ENCODE measurements at regions not wholly inside any gene's neighbourhood (a gene's known extent, or its start where the extent isn't known, plus 50 kb on each side); places are given as distances from the start of the nearest gene placed in this dataset.
"Not testable (repeated sequence)": the region's sequence is repeated elsewhere in the genome, so short reads cannot be mapped to it uniquely, and the experiment has no call there.

DNA sequence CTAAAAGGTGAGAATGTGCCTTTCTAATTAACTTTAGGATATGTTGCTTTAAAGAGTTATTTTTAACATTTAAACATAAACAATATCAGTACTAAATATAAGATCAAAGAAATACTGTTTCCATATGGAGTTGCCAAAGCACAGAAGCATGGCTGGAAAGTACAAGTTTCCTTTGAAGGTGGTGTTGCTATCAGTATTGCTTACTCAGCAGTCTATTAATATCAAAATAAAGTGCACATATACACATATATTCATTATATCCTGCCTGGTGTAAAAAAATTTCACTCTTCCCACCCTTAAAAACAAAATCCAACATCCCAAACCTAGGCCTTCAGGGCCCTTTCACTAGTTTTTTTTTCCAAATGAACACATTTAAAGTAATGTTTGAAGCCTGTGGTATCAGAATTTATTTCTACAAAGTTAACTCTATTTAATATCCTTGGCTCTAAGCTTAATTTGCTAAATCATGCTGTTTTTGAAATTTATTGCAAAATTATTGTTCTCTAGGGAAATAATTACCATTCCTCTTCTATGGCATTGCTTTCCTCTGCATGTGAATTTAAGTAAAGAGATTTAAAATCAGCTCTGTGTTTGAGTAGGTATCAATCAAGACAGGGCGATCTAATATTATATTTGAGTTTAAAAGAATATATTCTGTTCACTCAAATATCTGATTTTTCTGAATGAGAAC lies 192.7 kb upstream of the MEIS1 start:
- no peak for DNase-seq

DNA sequence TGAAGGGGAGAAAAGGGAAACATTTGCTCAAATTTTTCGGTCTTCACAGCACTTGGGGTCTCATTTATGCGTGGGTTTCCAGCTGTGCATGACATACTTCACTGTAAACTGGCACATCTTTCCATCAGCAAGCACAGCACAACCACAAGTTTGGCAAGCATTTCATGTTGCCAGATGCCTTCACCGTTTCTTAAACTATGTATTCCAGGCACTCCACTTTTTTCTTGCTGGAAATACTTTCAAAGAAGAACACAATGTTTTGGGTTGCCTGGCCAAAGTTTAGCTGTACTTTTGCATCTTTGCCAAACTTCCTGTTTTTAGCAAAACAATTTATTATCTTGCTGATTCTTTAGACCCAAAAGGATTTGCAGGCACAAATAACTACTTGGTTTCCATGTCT lies 194.6 kb upstream of the MEIS1 start:
- DNase-seq = no peak

DNA sequence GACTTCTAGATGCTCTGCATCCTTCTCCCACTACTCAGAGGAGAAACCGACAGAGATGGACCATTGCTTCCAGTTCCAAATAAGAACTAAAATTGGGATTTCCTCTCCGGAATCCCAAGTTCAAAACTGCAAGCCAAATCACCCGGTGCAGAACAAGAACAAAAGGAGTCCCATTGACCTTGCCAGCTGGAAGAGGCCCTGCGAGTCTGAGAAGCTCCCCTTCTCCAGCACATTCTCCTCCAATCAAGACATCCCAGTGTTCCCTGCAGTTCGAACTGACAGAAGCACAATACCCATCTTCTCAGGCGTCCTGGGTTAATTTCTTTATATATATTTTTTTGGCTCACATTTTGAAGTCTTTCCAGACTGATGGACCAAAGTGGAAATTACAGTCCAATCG lies 195.3 kb upstream of the MEIS1 start:
- DNase-seq = no peak

DNA sequence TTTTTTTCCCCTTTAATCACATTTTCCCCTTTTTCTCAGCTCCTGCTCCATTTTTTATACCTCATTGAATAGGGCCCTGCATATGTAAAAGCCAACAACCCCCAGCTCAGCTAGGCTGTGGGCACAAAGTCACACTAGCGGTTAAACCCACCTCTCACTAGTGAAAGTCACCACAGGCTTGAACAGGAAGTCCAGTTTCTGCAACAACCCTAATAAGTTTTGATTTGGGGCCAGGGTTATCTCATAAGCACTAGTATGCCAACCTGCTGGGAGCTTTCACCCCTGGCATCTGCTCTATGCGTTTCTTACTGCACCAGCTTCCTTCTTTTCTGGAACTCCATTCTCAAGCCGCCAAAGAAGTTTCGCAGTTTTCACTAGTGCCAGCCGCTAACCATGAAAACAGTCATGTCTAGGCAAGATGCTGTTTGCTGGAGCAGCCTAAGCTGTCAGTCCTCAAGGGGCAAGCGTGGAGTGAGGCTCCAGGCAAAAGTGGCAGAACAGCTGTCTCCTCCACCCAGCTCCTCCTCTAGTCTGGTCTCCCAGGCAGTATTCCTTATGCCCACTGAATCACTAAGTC lies 197.0 kb upstream of the MEIS1 start:
- no peak for DNase-seq

DNA sequence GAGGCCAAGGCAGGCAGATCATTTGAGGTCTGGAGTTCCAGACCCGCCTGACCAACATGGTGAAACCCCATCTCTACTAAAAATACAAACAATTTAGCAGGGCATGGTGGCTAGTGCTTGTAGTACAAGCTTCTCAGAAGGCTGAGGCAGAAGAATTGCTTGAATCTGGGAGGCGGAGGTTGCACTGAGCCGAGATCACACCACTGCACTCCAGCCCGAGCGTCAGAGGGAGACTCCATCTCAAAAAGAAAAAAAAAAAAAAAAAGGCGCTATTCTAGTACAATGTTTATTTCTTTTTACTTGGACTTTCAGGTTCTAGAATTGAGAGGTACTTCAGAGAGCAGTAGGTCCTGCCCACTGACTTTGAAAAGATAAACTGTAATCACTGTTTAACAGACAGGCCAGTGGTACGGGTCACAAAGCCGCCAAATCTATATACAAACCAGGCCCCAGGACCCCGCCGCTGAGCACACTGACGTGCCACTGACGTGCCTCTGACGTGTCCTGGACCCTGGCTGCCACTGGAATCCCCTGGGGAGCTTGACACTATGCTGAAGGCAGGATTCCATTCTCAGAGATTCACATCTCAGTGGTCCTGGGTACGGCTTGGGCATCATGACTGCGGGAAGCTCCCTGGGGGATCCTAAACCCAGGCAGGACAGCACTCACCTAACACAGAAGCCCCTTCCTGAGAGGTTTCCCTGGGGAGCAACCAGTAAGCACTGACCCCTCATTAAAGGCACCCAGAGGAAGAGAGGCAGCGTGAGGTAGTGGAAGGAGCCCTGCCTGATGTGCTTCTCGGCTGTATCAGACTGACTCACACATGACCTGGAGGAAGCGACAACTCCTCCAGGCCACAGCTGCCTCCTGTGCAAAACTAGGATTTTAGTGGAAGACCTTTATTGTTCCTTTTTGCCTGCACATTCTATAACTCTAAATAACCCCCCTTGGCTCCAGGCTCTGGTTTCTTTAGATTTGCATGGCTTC lies 197.8 kb upstream of the MEIS1 start:
- no peak for DNase-seq

DNA sequence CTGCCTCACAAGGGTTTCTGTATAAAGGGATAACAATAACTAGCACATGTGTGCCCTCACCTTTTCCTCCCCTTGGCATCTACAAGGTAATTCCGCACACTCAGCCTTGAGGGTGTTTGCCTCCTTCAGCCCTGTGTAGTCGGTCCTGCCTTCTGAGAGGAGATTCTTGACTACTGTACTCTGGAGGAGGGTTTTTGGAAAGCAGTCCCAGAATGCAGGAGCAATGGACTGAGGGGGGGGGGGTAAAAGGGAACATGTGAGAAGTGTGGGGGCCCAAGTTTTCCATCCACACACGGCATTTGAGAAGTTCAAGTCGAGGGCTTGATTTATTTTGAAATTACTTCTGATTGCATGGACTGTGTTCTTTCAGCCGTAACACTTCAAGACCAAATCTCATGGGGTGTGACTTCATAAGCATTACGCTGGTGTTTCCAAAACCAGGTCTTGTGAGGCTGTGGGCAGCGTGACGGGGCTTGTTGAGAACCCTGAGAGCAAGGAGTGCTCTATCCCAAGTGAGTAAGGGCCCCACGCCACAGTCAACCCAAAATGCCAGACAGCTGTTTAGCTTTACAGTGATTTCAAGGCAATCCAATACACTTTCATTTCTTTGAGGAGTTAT lies 198.7 kb upstream of the MEIS1 start:
- DNase-seq = no peak

DNA sequence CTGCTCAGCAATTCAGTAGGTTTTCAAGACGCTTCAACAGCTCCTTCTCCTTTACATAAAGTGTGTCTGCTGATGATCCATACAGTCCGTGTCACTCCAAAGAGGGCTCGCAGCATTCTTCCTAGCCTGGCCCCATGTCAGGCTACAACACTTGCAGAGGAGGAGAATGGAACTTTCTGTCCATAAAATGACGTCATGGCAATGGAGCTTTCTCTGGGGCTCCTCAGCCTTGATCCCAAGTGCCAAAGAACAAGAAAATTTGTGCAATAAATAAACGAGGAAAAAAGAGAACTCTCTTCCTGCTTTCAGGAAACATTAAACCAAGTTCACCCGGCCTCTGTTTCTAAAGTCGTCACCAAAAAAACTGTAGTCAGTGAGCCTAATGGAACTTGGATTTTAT lies 199.5 kb upstream of the MEIS1 start:
- DNase-seq = no peak

DNA sequence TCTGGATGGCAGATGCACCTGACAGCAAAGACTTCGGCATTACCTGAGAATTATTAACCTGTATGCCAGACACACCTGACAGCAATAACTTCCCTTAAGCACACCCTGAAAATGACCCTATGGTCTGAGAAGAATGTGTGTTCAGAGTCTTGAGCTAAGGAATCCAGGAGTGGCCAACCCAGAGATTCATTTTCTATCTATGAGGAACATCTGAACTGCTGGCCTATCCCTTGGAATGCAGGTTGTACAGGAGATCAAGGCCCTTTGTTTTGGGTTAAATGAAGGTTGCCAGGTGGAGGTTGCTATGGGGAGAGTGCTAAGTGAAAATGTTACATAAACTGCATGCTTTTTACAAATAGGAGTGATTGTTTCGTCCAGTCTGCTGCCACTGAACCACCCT lies 200.9 kb upstream of the MEIS1 start:
- no peak for DNase-seq

DNA sequence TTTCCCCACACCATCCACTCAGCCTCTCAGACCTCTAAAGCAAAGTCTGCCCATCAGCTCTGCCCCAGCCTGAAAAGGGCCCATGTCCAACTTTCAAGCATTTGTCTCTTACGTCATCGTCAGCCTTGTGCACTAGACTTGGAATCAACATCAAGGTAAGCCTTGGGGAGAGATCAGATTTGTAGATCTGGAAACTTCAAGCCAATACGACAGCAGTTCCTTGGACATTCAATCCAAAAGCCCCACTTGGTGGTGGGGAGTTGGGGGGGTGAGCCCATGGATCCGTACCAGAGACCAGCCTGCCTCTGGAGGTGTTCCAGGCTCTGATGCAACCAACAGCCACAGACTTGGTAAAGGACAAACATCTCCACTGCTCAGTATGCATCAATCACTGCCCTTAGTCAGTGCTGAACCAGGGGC lies 206.8 kb upstream of the MEIS1 start:
- DNase-seq = no peak

DNA sequence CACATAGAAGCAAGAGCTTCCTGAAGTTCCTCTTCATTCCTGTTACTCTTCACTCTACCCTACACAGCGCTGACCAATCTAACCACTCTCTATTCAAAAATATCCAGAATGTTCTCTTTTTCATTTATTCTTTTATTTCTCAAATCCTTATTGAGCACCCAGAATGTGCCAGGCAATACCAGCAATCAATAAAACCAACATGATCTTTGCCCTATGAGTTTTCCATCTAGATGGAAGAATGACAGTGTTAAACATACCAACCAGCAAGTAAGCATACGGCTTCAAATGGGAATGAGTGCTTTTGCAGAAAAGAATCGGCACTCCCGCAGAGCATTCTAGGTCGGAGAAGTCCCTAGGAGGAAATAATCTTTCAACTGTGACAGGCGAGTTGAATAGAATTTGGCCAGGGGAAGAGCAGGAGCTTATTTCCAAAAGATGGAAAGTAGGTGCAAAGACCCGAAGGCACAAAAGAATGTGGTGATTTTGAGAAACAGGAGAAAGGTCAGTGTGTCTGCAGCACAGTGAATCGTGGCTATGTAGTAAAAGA lies 217.8 kb upstream of the MEIS1 start:
- DNase-seq = no peak

DNA sequence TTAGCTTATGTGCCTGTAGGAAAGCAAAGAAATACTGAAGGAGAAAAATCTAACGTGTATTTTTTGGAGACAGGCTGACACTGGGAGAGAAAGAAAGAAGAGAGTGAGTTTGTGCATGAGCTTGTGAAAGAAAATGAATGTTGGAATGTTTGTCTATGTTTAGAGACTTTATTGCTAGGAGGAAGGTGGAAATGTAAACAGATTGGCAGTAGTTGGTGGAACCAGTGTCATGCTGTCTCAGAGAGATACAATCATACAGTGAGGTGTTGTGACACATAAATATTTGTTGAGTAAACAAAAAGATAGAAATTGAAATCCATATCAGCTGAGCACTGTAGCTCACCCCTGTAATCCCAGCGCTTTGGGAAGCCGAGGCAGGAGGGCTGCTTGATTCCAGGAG lies 222.2 kb upstream of the MEIS1 start:
- no peak for DNase-seq

DNA sequence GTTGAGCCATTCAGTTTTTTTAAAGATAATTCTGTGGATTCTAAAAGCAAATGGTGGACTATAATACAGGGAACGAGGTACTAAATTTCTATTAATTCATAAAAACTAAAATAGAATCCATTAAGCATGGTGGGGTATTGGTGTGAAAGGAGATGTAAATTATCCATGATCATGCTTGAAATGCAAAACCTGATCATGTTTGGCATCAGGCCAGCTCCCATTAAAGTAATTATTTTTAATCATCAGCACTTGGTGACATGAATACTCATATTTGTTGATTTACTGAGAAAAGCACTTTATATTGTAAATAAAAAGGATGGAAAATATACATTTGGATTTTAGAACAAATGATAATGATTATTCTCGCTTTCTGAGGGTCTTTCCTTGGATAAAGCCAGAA lies 232.3 kb upstream of the MEIS1 start:
- no peak for DNase-seq

DNA sequence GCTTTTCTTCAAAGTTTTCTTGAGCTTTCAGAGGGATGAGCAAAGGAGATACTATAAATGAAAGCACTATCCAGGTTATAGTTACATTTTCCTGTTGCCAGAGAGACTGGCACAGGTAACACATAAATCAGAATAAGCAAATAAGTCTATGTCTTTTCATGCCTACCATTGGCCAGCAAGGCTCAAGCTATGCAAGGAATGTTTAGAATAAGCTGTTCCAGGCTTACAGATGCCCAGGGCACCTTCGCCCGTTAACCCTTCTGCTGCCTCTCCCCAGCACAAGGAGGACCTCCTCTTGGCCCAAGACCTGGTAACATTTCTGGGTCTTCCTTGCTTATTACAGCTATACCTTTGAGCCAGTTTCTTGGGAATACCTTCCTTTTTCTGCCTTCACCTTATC lies 233.7 kb upstream of the MEIS1 start:
- no peak for DNase-seq

DNA sequence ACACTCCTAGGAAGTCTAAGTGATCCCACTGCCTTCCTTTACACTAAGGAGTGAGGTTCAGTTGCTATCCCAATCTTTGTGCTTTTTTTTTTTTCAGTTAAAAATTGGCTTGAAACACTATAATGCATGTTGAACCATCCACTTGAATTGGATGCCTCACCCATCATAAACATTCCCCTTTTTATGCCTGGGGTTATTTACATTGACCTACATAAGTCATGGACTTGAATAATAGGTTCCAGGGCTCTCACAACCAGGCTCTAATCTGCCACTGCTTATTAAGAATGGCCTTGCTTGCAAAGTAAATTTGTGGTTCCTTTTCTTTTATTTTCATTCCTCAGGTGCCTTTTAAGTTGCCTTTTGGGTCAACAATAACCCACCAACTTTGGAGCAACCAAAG lies 236.1 kb upstream of the MEIS1 start:
- no peak for DNase-seq

DNA sequence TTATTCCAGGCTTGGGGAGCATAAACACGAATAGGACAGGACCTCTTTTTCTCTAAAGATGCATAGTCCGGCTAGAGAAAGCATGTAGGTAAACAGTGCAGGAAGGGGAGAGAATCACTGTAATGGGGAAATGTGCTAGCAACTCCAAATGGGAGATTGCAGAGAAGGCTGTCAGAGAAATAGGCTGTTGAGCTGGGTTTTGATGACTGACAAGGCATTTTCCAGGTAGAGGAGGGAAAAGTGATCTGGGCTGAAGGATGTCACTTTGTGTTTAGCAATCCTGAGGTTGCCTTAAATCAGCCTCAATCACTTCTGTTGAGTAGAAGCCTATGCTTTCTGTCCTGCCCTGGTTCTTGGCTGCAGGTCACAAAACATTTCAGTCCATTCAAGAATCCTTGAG lies 242.0 kb upstream of the MEIS1 start:
- DNase-seq = no peak

DNA sequence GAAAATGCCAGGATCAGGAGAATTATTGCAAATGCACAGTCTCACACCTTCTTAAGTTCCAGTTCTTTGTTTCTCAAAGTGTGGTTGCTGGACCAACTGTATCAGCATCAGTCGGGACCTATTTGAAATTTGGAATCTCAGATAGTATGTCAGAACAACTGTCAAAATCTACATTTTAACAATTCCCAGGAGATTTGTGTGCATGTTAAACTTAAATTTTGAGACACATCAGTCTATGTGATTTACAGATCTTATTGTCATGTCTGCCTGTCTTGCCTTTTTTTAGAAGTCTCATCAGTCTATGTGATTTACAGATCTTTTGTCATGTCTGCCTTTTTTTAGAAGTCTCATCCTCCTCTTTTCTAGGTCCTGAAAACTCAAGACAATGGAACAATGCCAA lies 243.6 kb upstream of the MEIS1 start:
- DNase-seq = no peak

DNA sequence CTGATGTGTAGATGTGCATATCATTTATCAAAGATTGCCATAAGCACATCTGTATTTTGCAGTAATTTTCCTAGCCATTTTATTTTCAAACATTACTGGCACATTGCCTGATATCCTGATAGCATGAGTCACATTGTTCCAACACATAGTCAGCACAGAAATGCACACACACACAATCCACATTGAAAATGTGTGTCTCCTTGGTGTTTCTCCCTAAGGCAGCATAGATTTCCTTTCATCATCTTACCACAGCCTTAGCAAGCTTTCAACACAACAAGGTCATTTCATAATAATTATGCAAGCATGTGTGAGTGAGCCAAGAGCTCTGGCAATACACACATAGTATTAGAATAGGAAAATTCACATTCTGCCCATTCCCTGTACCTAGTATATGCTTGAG lies 245.4 kb upstream of the MEIS1 start:
- DNase-seq = no peak

DNA sequence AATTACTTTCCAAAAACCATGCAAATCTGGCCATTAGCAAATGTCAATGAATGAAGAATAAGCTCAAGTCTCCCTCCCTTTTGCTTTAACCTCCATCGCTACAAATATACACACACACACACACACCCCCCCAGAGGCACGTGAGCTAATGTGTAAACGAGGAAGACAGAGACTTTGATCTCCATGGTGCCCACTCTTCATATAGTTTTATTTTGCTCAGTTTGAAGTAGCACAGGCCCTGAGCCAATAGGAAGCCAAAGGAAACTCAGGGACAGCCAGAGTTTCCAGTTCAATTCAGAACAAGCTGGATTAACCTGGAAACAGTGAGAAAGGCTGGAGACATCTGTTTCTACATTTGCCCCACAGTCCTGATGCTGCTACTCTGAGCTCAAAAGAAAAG lies 248.4 kb upstream of the MEIS1 start:
- no peak for DNase-seq

DNA sequence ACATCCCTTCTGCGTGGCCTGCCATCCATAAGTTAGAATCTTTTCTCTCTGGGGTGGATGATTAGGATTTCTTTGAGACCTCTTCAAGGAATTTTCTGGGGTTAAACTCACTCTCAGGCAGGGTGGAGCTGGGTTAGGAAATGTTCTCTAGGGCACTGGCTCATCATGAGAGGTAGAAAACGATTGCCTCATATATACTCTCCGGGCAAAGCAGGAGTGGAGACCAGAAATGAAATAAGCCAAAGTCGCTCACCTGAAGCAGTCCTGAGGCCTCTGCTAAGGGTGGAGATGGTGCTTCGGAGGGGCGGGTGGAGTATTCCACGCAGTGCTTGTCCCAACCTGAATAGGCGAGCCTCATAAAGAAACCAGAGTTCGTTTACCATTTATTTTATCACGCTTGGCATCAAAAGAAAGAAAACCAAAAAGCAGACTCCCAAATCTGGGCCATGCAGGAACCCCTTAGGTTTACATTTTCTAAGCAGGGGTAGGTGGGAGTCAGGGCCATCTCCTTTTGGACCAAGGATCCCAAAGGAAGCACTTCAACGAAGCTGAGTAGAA lies 249.3 kb upstream of the MEIS1 start:
- DNase-seq = no peak

DNA sequence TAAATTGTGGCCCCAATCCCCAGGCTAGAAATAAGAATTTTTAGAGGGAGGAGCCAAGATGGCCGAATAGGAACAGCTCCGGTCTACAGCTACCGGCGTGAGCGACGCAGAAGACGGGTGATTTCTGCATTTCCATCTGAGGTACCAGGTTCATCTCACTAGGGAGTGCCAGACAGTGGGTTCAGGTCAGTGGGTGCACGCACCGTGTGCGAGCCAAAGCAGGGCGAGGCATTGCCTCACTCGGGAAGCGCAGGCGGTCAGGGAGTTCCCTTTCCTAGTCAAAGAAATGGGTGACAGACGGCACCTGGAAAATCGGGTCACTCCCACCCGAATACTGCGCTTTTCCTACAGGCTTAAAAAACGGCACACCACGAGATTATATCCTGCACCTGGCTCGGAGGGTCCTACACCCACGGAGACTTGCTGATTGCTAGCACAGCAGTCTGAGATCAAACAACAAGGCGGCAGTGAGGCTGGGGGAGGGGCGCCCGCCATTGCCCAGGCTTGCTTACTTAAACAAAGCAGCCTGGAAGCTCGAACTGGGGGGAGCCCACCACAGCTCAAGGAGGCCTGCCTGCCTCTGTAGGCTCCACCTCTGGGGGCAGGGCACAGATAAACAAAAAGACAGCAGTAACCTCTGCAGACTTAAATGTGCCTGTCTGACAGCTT lies 257.7 kb upstream of the MEIS1 start:
- DNase-seq = not testable (repeated sequence)

DNA sequence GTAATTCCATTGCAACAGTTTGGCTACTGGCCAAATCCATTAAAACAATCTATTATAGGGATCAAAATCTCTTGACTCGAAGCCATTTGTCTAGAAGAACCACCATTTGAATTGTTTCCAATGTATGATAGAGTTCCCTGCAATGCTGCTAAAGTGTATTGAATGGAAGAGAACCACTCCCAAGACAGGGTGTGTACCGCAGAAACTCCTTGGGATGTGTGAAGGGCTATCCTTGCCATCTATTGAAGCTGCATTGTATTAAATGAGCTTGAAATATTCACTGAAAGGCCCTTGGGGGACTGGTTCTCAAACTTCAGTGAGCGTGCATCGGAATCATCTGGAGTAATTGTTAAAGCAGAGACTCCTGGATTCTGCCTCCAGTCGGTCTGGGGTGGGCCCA lies 260.4 kb upstream of the MEIS1 start:
- DNase-seq = no peak

DNA sequence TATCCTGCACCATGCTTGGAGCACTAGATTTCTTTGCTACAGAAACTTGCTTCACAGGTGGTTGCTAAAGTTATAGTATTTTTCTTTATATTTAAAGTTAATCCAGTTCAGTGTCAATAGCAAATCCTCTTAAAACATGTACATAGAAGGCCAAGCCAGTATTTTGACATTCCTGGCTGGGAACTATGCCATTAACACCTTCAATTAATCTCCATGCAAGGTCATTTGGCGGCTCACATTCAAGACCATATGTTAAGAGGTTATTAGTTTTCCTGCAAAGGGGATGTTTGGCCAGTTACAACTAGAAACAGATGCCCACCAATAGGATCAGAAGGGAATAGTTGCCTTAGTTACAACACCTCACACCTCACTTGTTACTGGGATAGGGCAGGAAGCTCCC lies 261.3 kb upstream of the MEIS1 start:
- no peak for DNase-seq

All from SHP77 treated with DMSO at 0.1 percent for 48 hours (cell line).